ENCODE measurements at regions not wholly inside any gene's neighbourhood (a gene's known extent, or its start where the extent isn't known, plus 50 kb on each side); places are given as distances from the start of the nearest gene placed in this dataset.

DNA sequence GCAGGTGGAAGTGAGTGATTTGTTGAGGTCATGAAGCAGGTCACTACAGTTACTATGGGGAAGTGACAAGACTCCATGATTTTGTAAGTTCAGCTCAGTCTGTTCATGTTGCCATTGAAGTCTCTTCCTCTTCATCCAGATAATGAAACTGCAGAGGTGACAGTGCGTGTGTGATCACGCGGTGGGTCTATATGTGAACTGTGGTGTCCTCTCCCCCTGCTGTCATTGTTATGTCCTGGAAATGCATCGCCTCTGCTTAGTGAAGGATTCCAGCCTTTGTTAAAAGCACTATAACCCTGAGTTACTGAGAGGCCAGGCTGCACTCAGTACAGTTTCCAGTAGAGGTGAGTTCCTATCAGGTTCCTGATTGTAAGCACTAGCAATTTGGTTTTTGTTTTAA, 216.2 kb upstream of the RMST start:
- TF ChIP-seq, protein P1, sequence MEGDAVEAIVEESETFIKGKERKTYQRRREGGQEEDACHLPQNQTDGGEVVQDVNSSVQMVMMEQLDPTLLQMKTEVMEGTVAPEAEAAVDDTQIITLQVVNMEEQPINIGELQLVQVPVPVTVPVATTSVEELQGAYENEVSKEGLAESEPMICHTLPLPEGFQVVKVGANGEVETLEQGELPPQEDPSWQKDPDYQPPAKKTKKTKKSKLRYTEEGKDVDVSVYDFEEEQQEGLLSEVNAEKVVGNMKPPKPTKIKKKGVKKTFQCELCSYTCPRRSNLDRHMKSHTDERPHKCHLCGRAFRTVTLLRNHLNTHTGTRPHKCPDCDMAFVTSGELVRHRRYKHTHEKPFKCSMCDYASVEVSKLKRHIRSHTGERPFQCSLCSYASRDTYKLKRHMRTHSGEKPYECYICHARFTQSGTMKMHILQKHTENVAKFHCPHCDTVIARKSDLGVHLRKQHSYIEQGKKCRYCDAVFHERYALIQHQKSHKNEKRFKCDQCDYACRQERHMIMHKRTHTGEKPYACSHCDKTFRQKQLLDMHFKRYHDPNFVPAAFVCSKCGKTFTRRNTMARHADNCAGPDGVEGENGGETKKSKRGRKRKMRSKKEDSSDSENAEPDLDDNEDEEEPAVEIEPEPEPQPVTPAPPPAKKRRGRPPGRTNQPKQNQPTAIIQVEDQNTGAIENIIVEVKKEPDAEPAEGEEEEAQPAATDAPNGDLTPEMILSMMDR (IDR thresholded peaks at IDR 0.05; ENCODE audit: low read depth, low read length, poor library complexity, severe bottlenecking), result no peak
- no peak for TF ChIP-seq EZH2phosphoT487 (IDR thresholded peaks at IDR 0.05; ENCODE audit: borderline replicate concordance, low read length)

All from DOHH2 (cell line).